Mesodermal cell (in vitro differentiated cells): ENCODE measurements at regions not wholly inside any gene's neighbourhood (a gene's known extent, or its start where the extent isn't known, plus 50 kb on each side); places are given as distances from the start of the nearest gene placed in this dataset.
"Not testable (repeated sequence)": the region's sequence is repeated elsewhere in the genome, so short reads cannot be mapped to it uniquely, and the experiment has no call there.

Source experiments
- H3K27ac ChIP-seq: 2 replicates; pipeline ENCODE4 v1.7.0; 2013; ENCODE audit warnings: mild to moderate bottlenecking, low read depth, low read length, moderate library complexity; ENCODE audit not compliant: severe bottlenecking
- H3K36me3 ChIP-seq: 2 replicates; pipeline ENCODE4 v1.7.1; 2013; ENCODE audit warnings: mild to moderate bottlenecking, low read length, moderate library complexity; ENCODE audit not compliant: control insufficient read depth, insufficient read depth
- H3K4me1 ChIP-seq: one replicate; pipeline ENCODE4 v1.7.1; 2013; ENCODE audit warnings: mild to moderate bottlenecking, low read length; ENCODE audit not compliant: insufficient read depth, control insufficient read depth, poor library complexity, severe bottlenecking
- H3K4me3 ChIP-seq: 2 replicates; pipeline ENCODE4 v1.7.0; 2013; ENCODE audit warnings: low read length, control low read depth, mild to moderate bottlenecking; ENCODE audit not compliant: insufficient read depth, poor library complexity, severe bottlenecking; ENCODE audit errors: extremely low read depth
- H3K9me3 ChIP-seq: 2 replicates; pipeline ENCODE4 v1.7.1; 2013; ENCODE audit warnings: mild to moderate bottlenecking, low read length, moderate library complexity; ENCODE audit not compliant: control insufficient read depth
- WGBS, 2 experiments: methylation state at CpG; one replicate each; pipeline ENCODE4 v1.1.5; 2013; ENCODE audit warnings: missing lambda C conversion rate in 2 of 2; ENCODE audit not compliant: insufficient coverage in 2 of 2; 5-methylcytosine and 5-hydroxymethylcytosine counted together

DNA sequence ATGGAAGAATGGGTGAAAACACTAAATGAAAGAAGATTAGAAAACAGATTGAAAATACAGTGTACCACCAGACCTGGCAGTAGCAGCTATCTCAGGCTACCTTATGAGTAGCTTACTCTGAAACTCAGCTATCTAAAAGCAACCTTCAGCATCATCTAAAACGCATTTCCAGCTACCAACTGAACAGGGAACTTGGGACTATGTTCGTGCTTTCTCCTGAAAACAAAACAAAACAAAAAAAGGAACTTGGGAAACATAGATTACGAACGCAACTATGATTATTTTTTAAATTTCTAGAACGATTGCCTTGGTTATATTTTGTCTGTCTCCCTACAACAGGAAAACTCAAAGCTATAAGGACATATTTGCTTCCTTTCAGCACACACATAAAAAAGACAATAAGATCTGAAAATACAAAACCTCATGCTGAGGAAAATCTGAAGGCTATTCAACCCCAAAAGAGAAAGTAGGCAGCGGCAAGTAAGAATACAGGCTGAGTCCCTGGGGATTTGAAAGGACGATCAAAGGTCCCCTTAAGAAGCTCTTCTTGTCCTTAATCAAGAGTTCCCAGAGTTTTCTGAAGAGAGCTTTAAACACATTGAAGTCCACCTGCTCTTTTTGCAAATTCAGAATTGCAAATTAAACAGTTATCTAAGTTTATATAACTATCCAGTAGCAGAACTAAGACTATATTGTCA is 53.4 kb downstream of the OR2K2 start:
- no peak overlapping the region for H3K4me3 ChIP-seq
- no peaks in the 10 kb centered on the region for H3K36me3 ChIP-seq
- H3K4me1 ChIP-seq, result no peaks in the 10 kb centered on the region
- 87 to 91% methylated on average over 5 of the region's 7 CpGs for WGBS, 2 experiments
- H3K9me3 ChIP-seq, result no peaks in the 10 kb centered on the region
- H3K27ac ChIP-seq, result no peak overlapping the region

DNA sequence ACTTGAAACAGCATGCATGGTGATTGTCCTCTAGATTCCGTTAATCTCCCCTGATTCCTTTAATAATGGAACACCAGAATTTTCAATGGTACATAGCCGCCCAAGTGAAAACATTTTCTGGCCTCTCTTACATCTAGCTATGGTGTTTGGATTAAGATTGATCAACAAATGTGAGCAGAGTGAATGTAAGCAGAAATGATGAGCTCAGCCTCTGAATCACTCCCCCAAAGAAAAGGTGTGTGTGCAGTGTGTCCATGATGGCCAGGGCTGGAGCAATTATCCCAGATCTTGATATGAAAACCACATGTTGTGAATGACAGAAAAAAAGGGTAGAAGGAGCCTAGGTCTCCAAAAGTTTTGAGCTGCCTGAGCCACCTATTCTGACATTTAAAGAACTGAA is 55.3 kb downstream of the OR2K2 start:
- H3K36me3 ChIP-seq, result no peaks in the 10 kb centered on the region
- no peaks in the 10 kb centered on the region for H3K4me1 ChIP-seq
- 83 to 100% methylated on average over 1 of the region's 2 CpGs for WGBS, 2 experiments
- H3K27ac ChIP-seq, result no peak overlapping the region
- no peak overlapping the region for H3K4me3 ChIP-seq
- no peaks in the 10 kb centered on the region for H3K9me3 ChIP-seq

- H3K4me3 ChIP-seq, result no peak overlapping the region
- H3K27ac ChIP-seq, result no peak overlapping the region
- no peaks in the 10 kb centered on the region for H3K4me1 ChIP-seq
- H3K36me3 ChIP-seq, result no peaks in the 10 kb centered on the region
- H3K9me3 ChIP-seq, result no peaks in the 10 kb centered on the region
- 40 to 60% methylated on average over 1 to 2 of the region's 4 CpGs for WGBS, 2 experiments
Observed at GRCh38 chr9:111272581-111272980, 57.4 kb downstream of the OR2K2 start.

DNA sequence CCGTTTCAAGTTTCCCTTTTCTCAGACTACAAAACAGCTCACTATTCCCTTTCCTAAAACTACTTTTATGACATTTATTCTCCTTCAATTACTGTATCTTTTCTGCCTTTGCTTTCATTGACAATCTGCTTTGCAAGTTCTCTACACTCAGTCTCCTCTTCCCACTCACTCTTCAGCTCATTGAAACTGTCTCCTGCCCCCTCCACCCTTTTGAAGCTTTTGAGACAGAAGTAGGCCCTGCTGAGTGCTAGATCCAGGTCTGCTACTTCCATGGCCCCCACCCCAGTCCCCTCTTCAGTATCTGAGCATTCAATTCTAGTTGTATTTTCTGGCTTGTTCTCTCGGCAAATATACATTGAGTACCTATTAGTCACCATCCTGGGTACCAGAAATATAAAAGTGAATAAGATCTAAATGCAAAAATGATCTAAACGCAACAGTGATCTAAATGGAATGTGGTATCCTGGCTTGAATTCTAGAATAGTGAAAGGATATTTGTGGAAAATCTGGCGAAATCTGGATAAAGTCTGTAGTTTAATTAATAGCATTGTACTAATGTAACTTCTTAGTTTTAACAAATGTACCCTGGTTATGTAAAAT is 58.4 kb downstream of the OR2K2 start:
- Histone ChIP-seq H3K9me3 (no peaks in the 10 kb centered on the region), H3K36me3 (no peaks in the 10 kb centered on the region), H3K4me1 (no peaks in the 10 kb centered on the region), H3K4me3 (no peak overlapping the region), H3K27ac (no peak overlapping the region)
- WGBS, 2 experiments, result 96% methylated on average over 2 of the region's 4 CpGs

DNA sequence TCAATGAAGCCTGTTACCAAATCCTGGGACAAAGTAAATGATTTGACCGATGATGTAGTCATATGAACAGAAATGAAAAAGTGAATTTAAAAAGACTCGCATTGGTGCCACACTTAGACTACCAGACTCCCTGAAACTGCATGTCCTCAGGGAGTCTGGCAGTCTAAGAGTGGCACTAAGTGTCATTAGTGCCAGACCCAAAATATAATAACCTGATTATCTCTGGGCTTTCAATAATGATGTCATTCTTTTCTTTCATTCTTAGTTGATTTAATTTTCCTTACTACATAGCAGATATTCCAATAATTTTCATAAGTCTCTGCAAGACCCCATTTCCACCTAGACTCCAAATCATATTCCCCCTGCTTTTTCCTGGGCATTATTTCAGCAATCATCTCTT is 59.0 kb downstream of the OR2K2 start:
- no peak overlapping the region for H3K4me3 ChIP-seq
- WGBS, 2 experiments, result 80 to 100% methylated on average over 1 to 2 of the region's 2 CpGs
- no peaks in the 10 kb centered on the region for H3K4me1 ChIP-seq

GRCh38 chr9:111266024-111266423 is 64.0 kb downstream of the OR2K2 start:
- H3K27ac ChIP-seq, H3K36me3 ChIP-seq, H3K4me3 ChIP-seq, H3K9me3 ChIP-seq, H3K4me1 ChIP-seq: not testable (repeated sequence)
- WGBS, 2 experiments, result 84 to 90% methylated on average over 5 of the region's 5 CpGs

More for the DNA sequence above, 59.0 kb downstream of the OR2K2 start:
- no peak overlapping the region for H3K27ac ChIP-seq
- peaks cover 3% of the 10 kb centered on the region for H3K9me3 ChIP-seq
- H3K36me3 ChIP-seq, result no peaks in the 10 kb centered on the region

- no peak overlapping the region for H3K4me3 ChIP-seq
- H3K27ac ChIP-seq, result no peak overlapping the region
- H3K9me3 ChIP-seq, result peaks cover 5% of the 10 kb centered on the region
- H3K4me1 ChIP-seq, result no peaks in the 10 kb centered on the region
- no peaks in the 10 kb centered on the region for H3K36me3 ChIP-seq
- WGBS, 2 experiments, result 86 to 90% methylated on average over 1 to 2 of the region's 7 CpGs
Observed at GRCh38 chr9:111263116-111263515, 66.9 kb downstream of the OR2K2 start.

- no peaks in the 10 kb centered on the region for H3K4me1 ChIP-seq
- no peaks in the 10 kb centered on the region for H3K36me3 ChIP-seq
- H3K9me3 ChIP-seq, result no peaks in the 10 kb centered on the region
- no peak overlapping the region for H3K4me3 ChIP-seq
- H3K27ac ChIP-seq, result no peak overlapping the region
- WGBS, 2 experiments, result no CpG with 5 or more reads among the region's 1 CpG
Observed at GRCh38 chr9:111258875-111259271, 71.2 kb downstream of the OR2K2 start.

GRCh38 chr9:111258209-111258874 is 71.7 kb downstream of the OR2K2 start:
- Histone ChIP-seq H3K4me3 (no peak overlapping the region), H3K36me3 (no peaks in the 10 kb centered on the region), H3K4me1 (no peaks in the 10 kb centered on the region), H3K9me3 (no peaks in the 10 kb centered on the region), H3K27ac (no peak overlapping the region)
- WGBS, 2 experiments, result 75 to 83% methylated on average over 1 of the region's 1 CpG

GRCh38 chr9:111253742-111254437 is 76.1 kb downstream of the OR2K2 start:
- 95% methylated on average over 4 of the region's 4 CpGs for WGBS, 2 experiments
- Histone ChIP-seq H3K27ac (no peak overlapping the region), H3K4me1 (no peaks in the 10 kb centered on the region), H3K36me3 (no peaks in the 10 kb centered on the region), H3K9me3 (no peaks in the 10 kb centered on the region), H3K4me3 (no peak overlapping the region)
